GM13977 (cell line): ENCODE measurements at regions not wholly inside any gene's neighbourhood (a gene's known extent, or its start where the extent isn't known, plus 50 kb on each side); places are given as distances from the start of the nearest gene placed in this dataset.

ENCODE experiments used
- DNase-seq: peaks from one replicate; pipeline ENCODE4 v3.0.0; 2012; ENCODE audit warnings: low spot score
- in situ Hi-C: fragments of 300-500 bp; cut with MboI; formaldehyde crosslinking; loops from one replicate; pipeline ENCODE4 v1.12.0; 2022; ENCODE audit warnings: low sequenced_read_pairs, low pct_unique_long_range_greater_than_20kb, mixed read lengths, inconsistent platforms; ENCODE audit not compliant: unreplicated experiment
- TF ChIP-seq, protein P1 (sequence below): IDR thresholded peaks from 2 replicates; pipeline ENCODE4 v1.5.1; 2012; ENCODE audit warnings: mild to moderate bottlenecking, control low read depth; ENCODE audit not compliant: insufficient read depth; ENCODE audit errors: extremely low read depth, missing control alignments

DNA sequence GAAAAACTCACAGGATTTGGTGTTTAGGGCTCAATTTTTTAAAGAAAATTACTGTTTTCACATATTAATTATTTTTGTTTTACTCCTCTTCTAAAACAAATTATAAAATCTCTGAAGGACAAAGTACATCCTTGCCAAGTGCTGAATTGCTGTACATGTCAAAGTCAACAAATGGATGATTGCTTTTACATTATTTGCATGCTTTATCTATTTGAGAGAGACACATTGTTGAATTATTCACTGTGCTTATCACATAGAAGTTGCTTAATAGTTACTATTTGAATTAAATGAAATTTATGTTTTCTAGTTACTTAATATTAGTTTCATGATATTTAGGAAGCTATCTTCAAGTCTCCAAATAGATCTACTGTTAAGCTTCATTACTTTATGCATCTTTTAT, 318.6 kb upstream of the PTCHD4 start:
- DNase-seq: no peak
- TF ChIP-seq, protein P1, sequence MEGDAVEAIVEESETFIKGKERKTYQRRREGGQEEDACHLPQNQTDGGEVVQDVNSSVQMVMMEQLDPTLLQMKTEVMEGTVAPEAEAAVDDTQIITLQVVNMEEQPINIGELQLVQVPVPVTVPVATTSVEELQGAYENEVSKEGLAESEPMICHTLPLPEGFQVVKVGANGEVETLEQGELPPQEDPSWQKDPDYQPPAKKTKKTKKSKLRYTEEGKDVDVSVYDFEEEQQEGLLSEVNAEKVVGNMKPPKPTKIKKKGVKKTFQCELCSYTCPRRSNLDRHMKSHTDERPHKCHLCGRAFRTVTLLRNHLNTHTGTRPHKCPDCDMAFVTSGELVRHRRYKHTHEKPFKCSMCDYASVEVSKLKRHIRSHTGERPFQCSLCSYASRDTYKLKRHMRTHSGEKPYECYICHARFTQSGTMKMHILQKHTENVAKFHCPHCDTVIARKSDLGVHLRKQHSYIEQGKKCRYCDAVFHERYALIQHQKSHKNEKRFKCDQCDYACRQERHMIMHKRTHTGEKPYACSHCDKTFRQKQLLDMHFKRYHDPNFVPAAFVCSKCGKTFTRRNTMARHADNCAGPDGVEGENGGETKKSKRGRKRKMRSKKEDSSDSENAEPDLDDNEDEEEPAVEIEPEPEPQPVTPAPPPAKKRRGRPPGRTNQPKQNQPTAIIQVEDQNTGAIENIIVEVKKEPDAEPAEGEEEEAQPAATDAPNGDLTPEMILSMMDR: no peak
- in situ Hi-C loops: no loop called here

DNA sequence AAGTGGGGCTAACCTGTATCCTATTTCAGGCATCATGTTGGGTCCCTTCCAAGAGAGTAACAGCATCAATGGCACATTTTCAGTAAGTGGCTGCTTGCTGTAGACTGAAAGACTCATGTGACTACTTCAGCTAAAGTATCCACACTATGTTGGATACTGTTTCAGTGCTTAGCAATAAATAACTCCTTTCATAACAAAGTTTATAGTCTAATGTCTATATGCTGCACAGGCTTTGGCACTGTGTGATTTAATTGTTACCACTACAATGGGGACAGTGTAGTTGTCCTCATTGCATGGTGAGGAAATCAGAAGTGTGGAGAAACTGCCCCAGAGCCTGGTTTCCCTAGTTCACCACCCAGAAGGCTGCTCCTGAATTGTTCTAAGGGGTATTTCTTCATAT, 318.0 kb upstream of the PTCHD4 start:
- no peak for DNase-seq
- in situ Hi-C loops: no loop called here
- TF ChIP-seq, protein P1: no peak

DNA sequence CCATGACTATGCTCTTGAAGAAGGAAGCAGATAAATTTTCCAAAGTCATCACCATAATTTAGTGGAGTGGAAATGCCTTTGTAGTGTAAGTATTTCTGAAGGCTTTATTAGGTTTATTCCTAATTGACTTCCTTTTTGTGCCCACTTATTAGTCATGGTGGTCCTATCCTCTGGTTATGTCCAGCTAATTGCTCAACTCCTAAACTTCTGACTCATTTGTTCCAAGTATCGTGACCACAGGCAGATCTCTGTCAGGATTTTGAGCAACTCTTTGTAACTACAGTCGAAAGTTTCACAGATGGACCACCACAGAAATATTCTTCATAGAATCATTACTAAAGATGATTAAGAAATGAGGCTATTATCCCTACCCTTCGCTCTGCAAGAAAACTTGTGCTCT, 315.6 kb upstream of the PTCHD4 start:
- no peak for DNase-seq
- in situ Hi-C loops: no loop called here
- TF ChIP-seq, protein P1: no peak

DNA sequence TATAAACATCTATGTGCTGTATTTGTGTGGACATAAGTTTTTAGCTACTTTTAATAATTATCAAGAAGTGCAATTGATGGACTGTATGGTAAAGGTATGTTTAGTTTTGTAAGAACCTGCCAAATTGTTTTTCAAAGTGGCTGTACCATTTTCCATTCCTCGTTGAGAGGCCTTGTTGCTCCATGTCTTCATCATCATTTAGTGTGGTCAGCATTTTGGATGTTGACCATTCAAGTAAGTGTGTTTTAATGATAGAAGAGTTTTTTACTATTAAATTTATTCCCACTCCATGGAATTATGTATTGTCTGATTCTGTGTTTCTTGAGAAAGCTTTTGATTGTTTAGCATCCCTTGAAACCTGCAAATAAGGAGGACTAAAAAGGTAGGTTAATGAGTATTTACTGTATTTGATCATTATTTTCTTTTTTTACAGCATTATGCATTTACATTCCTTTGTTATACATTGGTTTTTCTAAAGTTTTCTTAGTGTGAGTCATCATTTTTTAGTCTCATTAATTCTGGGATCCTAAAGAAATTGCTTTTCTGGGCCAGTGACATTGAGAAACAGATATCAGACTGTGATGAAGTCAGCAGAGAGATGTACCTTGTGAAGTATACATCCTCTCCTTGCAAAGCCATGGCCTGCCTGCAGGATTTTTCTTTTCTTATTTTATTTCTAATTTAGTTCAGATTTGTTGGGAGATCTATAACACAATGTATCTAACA, 312.8 kb upstream of the PTCHD4 start:
- DNase-seq: no peak
- TF ChIP-seq, protein P1: no peak
- in situ Hi-C loops: no loop called here

DNA sequence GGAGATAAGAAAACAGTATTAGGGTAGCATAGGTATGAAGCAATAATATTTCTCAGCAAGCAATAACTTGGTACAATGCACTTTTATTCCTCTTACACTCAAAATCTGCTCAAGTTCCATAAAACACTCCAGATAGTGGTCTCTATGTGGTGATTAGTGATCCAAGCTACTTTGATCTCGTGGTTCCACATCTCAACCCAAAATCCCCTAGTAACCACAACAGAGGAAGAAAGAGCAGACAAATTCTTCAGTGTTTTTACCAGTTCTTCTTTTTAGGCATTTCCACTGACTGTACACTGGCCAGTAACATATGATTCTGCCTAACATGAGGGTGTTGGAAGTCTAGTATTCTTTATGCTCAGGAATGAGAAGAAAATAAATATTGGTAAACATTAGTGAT, 309.0 kb upstream of the PTCHD4 start:
- DNase-seq: no peak
- in situ Hi-C loops: no loop called here
- TF ChIP-seq, protein P1: no peak

DNA sequence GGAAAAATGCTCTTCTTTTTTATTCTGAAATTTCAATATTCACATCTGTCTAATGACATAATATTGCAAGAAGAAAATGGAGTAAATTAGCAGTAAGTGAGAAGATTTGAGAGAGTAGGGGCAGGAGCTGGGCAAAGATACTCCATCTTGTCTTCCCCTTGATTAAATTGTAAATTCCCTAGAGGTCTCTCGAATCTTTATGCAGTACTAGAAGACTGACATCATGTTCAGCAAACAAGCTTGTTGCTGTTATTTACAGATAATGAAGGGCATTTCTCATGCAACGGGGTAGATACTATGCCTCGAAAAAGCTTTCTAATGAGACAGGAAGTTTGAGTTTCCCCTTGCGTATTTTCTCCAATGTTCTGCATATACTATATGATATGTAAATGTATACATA, 306.9 kb upstream of the PTCHD4 start:
- in situ Hi-C loops: no loop called here
- TF ChIP-seq, protein P1: no peak
- no peak for DNase-seq
